Erythroblast (primary cell): ENCODE measurements at regions not wholly inside any gene's neighbourhood (a gene's known extent, or its start where the extent isn't known, plus 50 kb on each side); places are given as distances from the start of the nearest gene placed in this dataset.

Experiments used
- GATA1 ChIP-seq: IDR thresholded peaks from 2 replicates; pipeline ENCODE4 v1.6.1; 2011; ENCODE audit warnings: low read depth, mild to moderate bottlenecking, control low read depth, low read length, moderate library complexity
- POLR2A ChIP-seq: IDR thresholded peaks from 2 replicates; pipeline ENCODE4 v1.6.1; 2011; ENCODE audit warnings: mild to moderate bottlenecking, low read length

GRCh38 chr22:49331878-49332277 lies 495.8 kb downstream of the BRD1 start:
- TF ChIP-seq POLR2A (no peak), GATA1 (no peak)
